ENCODE measurements at regions not wholly inside any gene's neighbourhood (a gene's known extent, or its start where the extent isn't known, plus 50 kb on each side); places are given as distances from the start of the nearest gene placed in this dataset.

DNA sequence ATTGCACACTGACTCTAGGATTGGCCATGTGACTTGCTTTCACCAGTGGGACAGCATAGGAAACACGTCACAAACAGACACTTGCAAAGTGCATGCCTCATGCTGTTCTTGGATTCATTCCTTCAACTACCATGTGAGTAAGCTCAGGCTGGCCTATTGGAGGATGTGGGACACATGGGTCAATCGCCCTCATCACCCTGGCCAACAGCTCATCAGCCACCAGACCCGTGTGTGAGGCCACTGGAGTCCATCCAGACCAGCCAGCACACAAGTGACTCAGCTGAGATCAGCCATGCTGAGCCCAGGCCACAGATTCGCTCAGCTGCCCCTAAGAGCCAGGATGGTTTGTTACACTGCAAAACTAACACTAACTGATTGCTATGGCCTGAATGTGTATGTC, 216.1 kb upstream of the GRIK3 start (continued):
- TF ChIP-seq REST (IDR thresholded peaks at IDR 0.05; ENCODE audit: unreplicated experiment): no peak

GRCh38 chr1:37255136-37255795, 219.1 kb upstream of the ZC3H12A start:
- peak overlapping the region; percentile 79 for H3K4me2 ChIP-seq
- H3K36me3 ChIP-seq (ENCODE audit: insufficient read depth): no peaks in the 10 kb centered on the region
- ATAC-seq (peak; percentile 98), DNase-seq (ENCODE audit: low spot score) (peak; percentile 93)
- H3K4me1 ChIP-seq (ENCODE audit: insufficient read depth): peaks cover 27% of the 10 kb centered on the region
- peak overlapping the region; percentile 55 for H3K4me3 ChIP-seq
- no peaks in the 10 kb centered on the region; the same call in 2 of the 3 replicates for H3K9me3 Mint-ChIP-seq
- peak overlapping the region; percentile 46 for H3K4me3 Mint-ChIP-seq
- H3K27ac Mint-ChIP-seq: no peak overlapping the region
- H3K27ac ChIP-seq (ENCODE audit: low read depth): no peak overlapping the region
- no peaks in the 10 kb centered on the region for H4K20me1 ChIP-seq (replicated peaks; ENCODE audit: insufficient read depth)
- no peaks in the 10 kb centered on the region for H3F3A ChIP-seq (replicated peaks; ENCODE audit: low read depth)
- H3K9me2 ChIP-seq (ENCODE audit: insufficient read depth): no peaks in the 10 kb centered on the region
- H2AFZ ChIP-seq: peak overlapping the region; percentile 21; the same call in 1 of the 2 replicates
- H3K36me3 Mint-ChIP-seq (ENCODE audit: low read depth): no peaks in the 10 kb centered on the region; the same call in 2 of the 3 replicates
- peaks cover 6% of the 10 kb centered on the region; the same call in 1 of the 2 replicates for H3K27me3 ChIP-seq (ENCODE audit: insufficient read depth)
- no peaks in the 10 kb centered on the region for H3K79me2 ChIP-seq (replicated peaks; ENCODE audit: insufficient read depth)
- peaks cover 10% of the 10 kb centered on the region for H3K27me3 Mint-ChIP-seq (ENCODE audit: insufficient read depth, low read depth, poor library complexity)
- peaks cover 40% of the 10 kb centered on the region for H3K4me1 Mint-ChIP-seq
- peak; percentile 97 for TF ChIP-seq REST (IDR thresholded peaks at IDR 0.05; ENCODE audit: unreplicated experiment)
- no peak for TF ChIP-seq STAT1 (IDR thresholded peaks at IDR 0.05; ENCODE audit: unreplicated experiment)
- no peak for TF ChIP-seq POLR2AphosphoS5 (IDR thresholded peaks at IDR 0.05; ENCODE audit: low read depth)
- TF ChIP-seq JUNB (IDR thresholded peaks at IDR 0.05; ENCODE audit: unreplicated experiment): no peak
- TF ChIP-seq, protein P1, sequence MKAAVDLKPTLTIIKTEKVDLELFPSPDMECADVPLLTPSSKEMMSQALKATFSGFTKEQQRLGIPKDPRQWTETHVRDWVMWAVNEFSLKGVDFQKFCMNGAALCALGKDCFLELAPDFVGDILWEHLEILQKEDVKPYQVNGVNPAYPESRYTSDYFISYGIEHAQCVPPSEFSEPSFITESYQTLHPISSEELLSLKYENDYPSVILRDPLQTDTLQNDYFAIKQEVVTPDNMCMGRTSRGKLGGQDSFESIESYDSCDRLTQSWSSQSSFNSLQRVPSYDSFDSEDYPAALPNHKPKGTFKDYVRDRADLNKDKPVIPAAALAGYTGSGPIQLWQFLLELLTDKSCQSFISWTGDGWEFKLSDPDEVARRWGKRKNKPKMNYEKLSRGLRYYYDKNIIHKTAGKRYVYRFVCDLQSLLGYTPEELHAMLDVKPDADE (IDR thresholded peaks at IDR 0.05): no peak
- TF ChIP-seq EZH2phosphoT487 (IDR thresholded peaks at IDR 0.05; ENCODE audit: unreplicated experiment): no peak
- no peak for TF ChIP-seq NANOG (IDR thresholded peaks at IDR 0.05; ENCODE audit: borderline replicate concordance)
- TF ChIP-seq CTCF (conservative IDR thresholded peaks at IDR 0.05; ENCODE audit: low read depth in 2 of 2): peak in 1 of 2 experiments; percentile 59; a peak in 2 of 4 replicates
- TF ChIP-seq ZNF114 (CRISPR knock-in tag; IDR thresholded peaks at IDR 0.05): no peak
- TF ChIP-seq EZH2 (IDR thresholded peaks at IDR 0.05; ENCODE audit: low read depth, unreplicated experiment): no peak
- TF ChIP-seq CREB1 (CRISPR knock-in tag; IDR thresholded peaks at IDR 0.05; ENCODE audit: low read depth): peak; percentile 52
